Activated T-cell treated with anti-CD3 and anti-CD28 coated beads, Interleukin-2, amount 50 U/mL, for 24 hours (primary cell): ENCODE measurements at regions not wholly inside any gene's neighbourhood (a gene's known extent, or its start where the extent isn't known, plus 50 kb on each side); places are given as distances from the start of the nearest gene placed in this dataset.
"Not testable (repeated sequence)": the region's sequence is repeated elsewhere in the genome, so short reads cannot be mapped to it uniquely, and the experiment has no call there.

ENCODE experiments used
- DNase-seq: peaks from one replicate; pipeline ENCODE4 v3.0.0-alpha.2; 2020
- H3K27ac Mint-ChIP-seq: 2 replicates; pipeline ENCODE4 v1.8.0; 2020; ENCODE audit warnings: mild to moderate bottlenecking, mixed read lengths
- H3K27me3 Mint-ChIP-seq: 2 replicates; pipeline ENCODE4 v1.8.0; 2020; ENCODE audit warnings: mixed read lengths
- H3K36me3 Mint-ChIP-seq: 2 replicates; pipeline ENCODE4 v1.8.0; 2020; ENCODE audit warnings: low read depth, mixed read lengths
- H3K4me1 Mint-ChIP-seq: 2 replicates; pipeline ENCODE4 v1.8.0; 2020; ENCODE audit warnings: low read depth, mixed read lengths
- H3K4me3 Mint-ChIP-seq: 2 replicates; pipeline ENCODE4 v1.8.0; 2020; ENCODE audit warnings: mild to moderate bottlenecking, moderate library complexity, mixed read lengths
- H3K9me3 Mint-ChIP-seq: 2 replicates; pipeline ENCODE4 v1.8.0; 2020; ENCODE audit warnings: mixed read lengths

- H3K36me3 Mint-ChIP-seq: no peaks in the 10 kb centered on the region
- no peak overlapping the region for H3K27ac Mint-ChIP-seq
- H3K4me3 Mint-ChIP-seq: no peak overlapping the region
- H3K27me3 Mint-ChIP-seq: peaks cover 4% of the 10 kb centered on the region
- H3K4me1 Mint-ChIP-seq: no peaks in the 10 kb centered on the region
- no peak for DNase-seq
- no peaks in the 10 kb centered on the region for H3K9me3 Mint-ChIP-seq
Observed at GRCh38 chr2:217000406-217000805, 140.5 kb upstream of the TNP1 start.

DNA sequence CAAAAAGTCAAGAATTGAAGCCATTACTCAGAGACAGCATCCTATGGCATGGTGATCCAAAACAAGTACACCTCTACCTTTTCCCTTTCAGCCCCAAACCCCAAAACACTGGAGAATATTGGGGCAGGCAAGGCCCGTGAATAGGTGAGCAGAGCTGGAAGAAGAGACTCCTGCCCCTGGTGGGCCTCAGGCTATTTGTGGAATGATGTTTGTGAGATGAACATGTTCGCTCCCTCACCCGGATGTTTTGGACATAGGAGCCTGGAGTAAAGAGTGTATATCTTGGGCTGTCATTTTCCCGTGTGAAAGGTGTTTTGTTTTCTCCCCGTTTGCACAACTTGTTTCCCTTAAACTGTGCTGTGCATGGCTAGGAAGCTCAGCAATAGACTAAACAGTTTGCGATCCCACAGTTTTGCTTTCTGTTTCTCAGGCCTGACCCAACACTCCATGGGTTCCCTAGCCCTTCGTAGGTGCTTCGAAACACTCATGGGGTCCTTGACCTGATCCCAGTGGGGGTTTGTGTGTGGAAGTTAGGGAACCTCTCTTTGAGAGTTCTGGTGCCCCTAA, 136.5 kb upstream of the TNP1 start:
- no peak overlapping the region for H3K4me3 Mint-ChIP-seq
- H3K27me3 Mint-ChIP-seq: peaks cover 4% of the 10 kb centered on the region
- no peak for DNase-seq
- no peaks in the 10 kb centered on the region for H3K36me3 Mint-ChIP-seq
- no peak overlapping the region for H3K27ac Mint-ChIP-seq
- H3K4me1 Mint-ChIP-seq: no peaks in the 10 kb centered on the region
- H3K9me3 Mint-ChIP-seq: no peaks in the 10 kb centered on the region

DNA sequence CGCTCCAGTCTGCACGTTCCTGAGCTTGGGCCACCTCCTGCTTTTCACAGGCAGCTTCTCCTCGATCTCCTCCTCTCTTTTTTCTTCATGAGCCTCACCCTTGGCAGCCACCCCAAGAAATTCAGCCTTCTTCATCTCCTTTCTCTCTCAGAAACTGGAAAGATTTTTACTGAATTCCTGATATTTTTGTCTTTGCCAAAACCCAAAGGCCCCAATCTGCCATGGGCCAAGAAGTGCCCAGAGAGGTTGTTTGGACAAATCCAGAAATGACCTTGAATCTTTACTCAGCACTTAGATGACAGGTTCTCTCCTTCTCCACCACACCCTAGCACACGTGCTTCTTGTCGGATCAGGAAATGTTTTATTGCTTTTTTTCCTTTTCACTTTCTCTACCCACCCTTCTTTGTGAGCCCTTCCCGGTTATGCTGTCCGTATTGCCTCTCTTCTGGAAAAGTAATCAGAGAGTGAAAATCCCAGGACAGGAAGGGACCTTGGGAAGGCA, 134.5 kb upstream of the TNP1 start:
- no peak overlapping the region for H3K27ac Mint-ChIP-seq
- no peaks in the 10 kb centered on the region for H3K9me3 Mint-ChIP-seq
- no peaks in the 10 kb centered on the region for H3K4me1 Mint-ChIP-seq
- DNase-seq: no peak
- H3K36me3 Mint-ChIP-seq: no peaks in the 10 kb centered on the region
- no peak overlapping the region for H3K4me3 Mint-ChIP-seq
- H3K27me3 Mint-ChIP-seq: peaks cover 4% of the 10 kb centered on the region

GRCh38 chr2:216992056-216992675, 132.3 kb upstream of the TNP1 start:
- DNase-seq: no peak
- H3K36me3 Mint-ChIP-seq: no peaks in the 10 kb centered on the region
- H3K4me1 Mint-ChIP-seq: no peaks in the 10 kb centered on the region
- no peak overlapping the region for H3K27ac Mint-ChIP-seq
- H3K27me3 Mint-ChIP-seq: peaks cover 4% of the 10 kb centered on the region
- H3K9me3 Mint-ChIP-seq: no peaks in the 10 kb centered on the region
- H3K4me3 Mint-ChIP-seq: no peak overlapping the region

DNA sequence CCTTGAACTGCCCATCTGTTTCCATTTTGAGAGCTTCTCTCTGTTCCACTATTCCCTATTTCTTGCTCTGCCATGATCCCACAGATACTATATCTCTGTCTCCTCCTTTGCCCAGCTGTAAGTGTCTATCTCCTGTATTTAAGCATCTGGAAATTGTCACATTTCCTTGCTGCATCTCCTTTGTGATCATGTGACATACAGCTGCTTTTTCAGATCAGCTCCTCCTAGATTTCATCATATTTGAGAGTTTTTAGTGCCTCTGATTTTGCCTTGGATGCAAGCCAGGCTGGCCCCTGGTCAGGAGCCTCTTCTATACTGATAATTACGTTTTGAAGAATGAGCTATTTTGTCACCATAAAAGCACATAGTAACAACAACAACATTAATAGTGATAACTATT, 131.7 kb upstream of the TNP1 start:
- Mint-ChIP-seq H3K27ac (no peak overlapping the region), H3K4me3 (no peak overlapping the region), H3K4me1 (no peaks in the 10 kb centered on the region), H3K9me3 (no peaks in the 10 kb centered on the region), H3K36me3 (no peaks in the 10 kb centered on the region), H3K27me3 (peaks cover 4% of the 10 kb centered on the region)
- no peak for DNase-seq

DNA sequence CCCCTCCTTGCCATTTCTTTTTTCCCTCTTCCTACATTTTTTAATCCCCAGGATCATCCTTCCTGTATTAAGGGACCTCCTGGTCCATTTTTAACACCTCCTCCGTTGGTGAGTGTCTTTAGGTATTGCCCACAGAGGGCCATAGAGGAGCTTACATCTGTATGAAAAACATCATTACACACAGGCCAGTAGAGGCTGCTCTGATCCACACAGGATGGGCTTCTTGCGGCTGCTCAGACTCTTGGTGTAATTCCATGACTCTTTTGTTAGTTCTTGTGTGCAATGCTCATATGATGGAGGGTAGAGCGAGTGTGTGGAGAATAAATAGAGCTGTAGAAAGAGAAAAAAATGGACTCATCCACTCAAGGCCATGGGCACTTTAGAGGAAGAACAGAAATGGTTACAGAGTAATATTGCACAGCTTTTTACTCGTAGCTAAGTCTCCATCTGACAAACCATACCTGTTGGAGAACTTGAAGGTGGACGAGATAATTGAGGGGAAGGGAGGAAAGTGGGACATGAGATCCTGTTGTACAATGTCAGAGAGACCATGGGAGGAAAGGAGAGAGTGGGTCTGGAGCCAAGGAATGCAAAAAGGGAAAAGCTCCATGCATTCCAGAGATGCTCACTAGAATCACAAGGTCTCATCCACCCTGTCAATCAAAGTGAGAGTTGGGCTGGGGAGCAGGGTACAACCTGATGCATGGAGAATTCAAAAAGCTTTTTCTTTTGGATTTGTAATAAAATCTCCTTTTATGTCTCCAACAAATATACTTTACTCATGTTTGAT, 129.7 kb upstream of the TNP1 start:
- DNase-seq: no peak
- H3K27me3 Mint-ChIP-seq: no peaks in the 10 kb centered on the region
- no peak overlapping the region for H3K4me3 Mint-ChIP-seq
- H3K36me3 Mint-ChIP-seq: no peaks in the 10 kb centered on the region
- no peaks in the 10 kb centered on the region for H3K4me1 Mint-ChIP-seq
- H3K27ac Mint-ChIP-seq: no peak overlapping the region
- H3K9me3 Mint-ChIP-seq: no peaks in the 10 kb centered on the region

- no peaks in the 10 kb centered on the region for H3K9me3 Mint-ChIP-seq
- H3K4me1 Mint-ChIP-seq: no peaks in the 10 kb centered on the region
- H3K36me3 Mint-ChIP-seq: no peaks in the 10 kb centered on the region
- H3K27ac Mint-ChIP-seq: no peak overlapping the region
- no peak for DNase-seq
- no peak overlapping the region for H3K4me3 Mint-ChIP-seq
- peaks cover 7% of the 10 kb centered on the region for H3K27me3 Mint-ChIP-seq
Observed at GRCh38 chr2:216987252-216987821, 127.5 kb upstream of the TNP1 start.

GRCh38 chr2:216985658-216986141, 125.8 kb upstream of the TNP1 start:
- H3K27ac Mint-ChIP-seq: no peak overlapping the region
- no peaks in the 10 kb centered on the region for H3K4me1 Mint-ChIP-seq
- peaks cover 7% of the 10 kb centered on the region for H3K27me3 Mint-ChIP-seq
- no peaks in the 10 kb centered on the region for H3K36me3 Mint-ChIP-seq
- H3K4me3 Mint-ChIP-seq: no peak overlapping the region
- H3K9me3 Mint-ChIP-seq: no peaks in the 10 kb centered on the region
- DNase-seq: no peak

DNA sequence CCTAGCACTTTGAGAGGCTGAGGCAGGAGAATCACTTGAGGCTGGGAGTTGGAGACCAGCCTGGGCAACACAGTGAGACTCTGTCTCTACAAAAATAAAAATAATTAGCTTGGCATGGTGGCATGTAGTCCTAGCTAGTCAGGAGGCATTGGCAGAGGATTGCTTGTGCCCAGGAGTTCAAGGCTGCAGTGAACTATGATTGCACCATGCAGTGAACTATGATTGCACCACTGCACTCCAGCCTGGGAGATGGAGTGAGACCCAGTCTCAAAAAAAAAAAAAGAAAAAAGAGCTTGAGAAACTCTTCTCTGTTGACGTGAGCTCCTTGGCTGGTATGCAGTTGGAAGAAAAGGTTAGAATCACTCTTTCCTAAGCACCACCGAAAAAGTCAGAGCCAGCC, 125.1 kb upstream of the TNP1 start:
- no peak for DNase-seq
- H3K27me3 Mint-ChIP-seq: peaks cover 8% of the 10 kb centered on the region

DNA sequence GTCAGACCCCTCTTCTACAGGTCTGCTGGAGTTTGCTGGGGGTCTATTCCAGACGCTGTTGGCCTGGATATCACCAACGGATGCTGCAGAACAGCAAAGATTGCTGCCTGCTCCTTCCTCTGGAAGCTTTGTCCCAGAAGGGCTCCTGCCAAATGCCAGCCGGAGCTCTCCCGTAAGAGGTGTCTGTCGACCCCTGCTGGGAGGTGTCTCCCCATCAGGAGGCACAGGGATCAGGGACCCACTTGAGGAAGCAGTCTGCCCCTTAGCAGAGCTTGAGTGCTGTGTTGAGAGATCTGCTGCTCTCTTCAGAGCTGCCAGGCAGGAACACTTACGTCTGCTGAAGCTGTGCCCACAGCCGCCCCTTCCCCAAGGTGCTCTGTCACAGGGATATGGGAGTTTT, 122.1 kb upstream of the TNP1 start:
- peaks cover 22% of the 10 kb centered on the region for H3K27me3 Mint-ChIP-seq
- not testable (repeated sequence) for H3K36me3 Mint-ChIP-seq, DNase-seq, H3K27ac Mint-ChIP-seq, H3K4me1 Mint-ChIP-seq, H3K9me3 Mint-ChIP-seq, H3K4me3 Mint-ChIP-seq

More for the DNA sequence above, 125.1 kb upstream of the TNP1 start:
- Mint-ChIP-seq H3K4me1 (no peaks in the 10 kb centered on the region), H3K36me3 (no peaks in the 10 kb centered on the region), H3K4me3 (no peak overlapping the region), H3K27ac (no peak overlapping the region), H3K9me3 (no peaks in the 10 kb centered on the region)

- not testable (repeated sequence) for H3K9me3 Mint-ChIP-seq, DNase-seq, H3K4me3 Mint-ChIP-seq, H3K27ac Mint-ChIP-seq, H3K4me1 Mint-ChIP-seq, H3K36me3 Mint-ChIP-seq
- peaks cover 22% of the 10 kb centered on the region for H3K27me3 Mint-ChIP-seq
Observed at GRCh38 chr2:216980510-216980909, 120.6 kb upstream of the TNP1 start.

DNA sequence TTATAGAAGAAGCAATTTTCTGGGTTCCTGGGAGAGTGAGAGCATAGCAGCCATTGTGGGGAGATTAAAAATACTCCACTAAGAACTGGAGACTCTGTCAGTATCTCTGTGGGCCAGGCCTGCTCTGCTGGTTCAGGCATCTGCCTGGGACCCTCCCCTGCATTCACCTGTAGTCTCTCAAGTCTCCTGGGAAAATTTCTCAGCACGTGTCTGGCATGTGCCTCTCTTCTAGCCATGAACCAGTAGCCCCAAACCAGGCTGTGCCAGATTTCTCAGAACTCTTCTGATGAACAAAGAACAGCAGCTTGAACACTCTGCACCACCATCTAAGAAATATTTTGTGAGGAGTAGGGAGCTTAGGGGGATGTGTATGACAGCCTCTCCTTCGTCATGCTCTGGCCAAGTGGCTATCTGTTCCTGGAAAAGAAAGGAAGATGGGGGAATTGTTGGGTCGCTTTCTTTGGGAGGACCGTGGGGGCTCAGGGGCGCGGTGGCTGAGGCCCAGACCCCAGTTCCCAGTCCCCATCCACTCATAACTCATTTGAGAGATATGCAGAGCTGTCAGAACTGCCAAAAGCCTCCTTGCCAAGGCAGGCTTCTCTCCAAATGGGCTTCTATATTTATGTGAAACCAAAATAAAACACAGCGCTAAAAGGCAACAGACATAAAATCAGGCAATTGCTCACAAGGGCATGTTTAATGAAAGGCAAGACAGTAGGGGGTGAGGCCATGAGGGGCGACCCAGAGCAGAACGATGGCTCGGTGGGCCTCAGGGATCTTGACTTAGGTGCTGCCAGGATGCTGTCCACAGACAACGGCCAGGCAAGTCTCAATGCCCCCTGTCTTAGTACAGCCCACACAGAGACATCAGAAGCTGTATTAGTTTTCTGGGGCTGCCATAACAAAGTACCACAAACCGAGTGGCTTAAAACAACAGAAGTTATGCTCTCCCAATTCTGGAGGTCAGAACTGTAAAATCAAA, 114.7 kb upstream of the TNP1 start:
- no peaks in the 10 kb centered on the region for H3K4me1 Mint-ChIP-seq
- no peak overlapping the region for H3K27ac Mint-ChIP-seq
- H3K4me3 Mint-ChIP-seq: no peak overlapping the region

DNA sequence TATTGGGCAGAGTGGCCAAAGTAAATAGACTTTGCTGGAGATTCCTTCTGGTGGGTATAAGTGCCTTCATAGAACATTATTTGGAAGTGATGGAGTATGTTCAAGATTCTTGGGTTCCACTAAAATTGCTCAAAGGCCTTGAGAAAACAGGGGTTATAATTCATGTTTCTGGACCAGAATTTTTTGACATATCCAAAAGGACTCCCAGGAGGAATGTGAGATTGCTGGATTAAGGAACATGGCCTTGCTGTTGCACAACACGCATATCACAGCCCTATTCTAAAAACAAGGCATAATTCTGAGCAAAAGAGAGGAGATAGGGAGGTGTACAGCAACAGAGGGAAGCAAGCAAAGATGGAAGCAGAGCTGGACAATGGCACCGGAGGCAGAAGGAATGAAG, 111.7 kb upstream of the TNP1 start:
- no peak for DNase-seq
- Mint-ChIP-seq H3K4me1 (no peaks in the 10 kb centered on the region), H3K4me3 (no peak overlapping the region), H3K27ac (no peak overlapping the region), H3K9me3 (no peaks in the 10 kb centered on the region), H3K36me3 (no peaks in the 10 kb centered on the region), H3K27me3 (peaks cover 2% of the 10 kb centered on the region)

More for the DNA sequence above, 114.7 kb upstream of the TNP1 start:
- no peak for DNase-seq
- peaks cover 7% of the 10 kb centered on the region for H3K9me3 Mint-ChIP-seq
- H3K36me3 Mint-ChIP-seq: no peaks in the 10 kb centered on the region
- peaks cover 12% of the 10 kb centered on the region for H3K27me3 Mint-ChIP-seq

- Mint-ChIP-seq H3K4me3 (no peak overlapping the region), H3K9me3 (no peaks in the 10 kb centered on the region), H3K4me1 (no peaks in the 10 kb centered on the region)
Observed at GRCh38 chr2:216970359-216970915, 110.6 kb upstream of the TNP1 start.

More at GRCh38 chr2:216970359-216970915, 110.6 kb upstream of the TNP1 start:
- Mint-ChIP-seq H3K27ac (no peak overlapping the region), H3K27me3 (peaks cover 2% of the 10 kb centered on the region), H3K36me3 (no peaks in the 10 kb centered on the region)
- DNase-seq: no peak
